ENCODE measurements at regions not wholly inside any gene's neighbourhood (a gene's known extent, or its start where the extent isn't known, plus 50 kb on each side); places are given as distances from the start of the nearest gene placed in this dataset.

DNA sequence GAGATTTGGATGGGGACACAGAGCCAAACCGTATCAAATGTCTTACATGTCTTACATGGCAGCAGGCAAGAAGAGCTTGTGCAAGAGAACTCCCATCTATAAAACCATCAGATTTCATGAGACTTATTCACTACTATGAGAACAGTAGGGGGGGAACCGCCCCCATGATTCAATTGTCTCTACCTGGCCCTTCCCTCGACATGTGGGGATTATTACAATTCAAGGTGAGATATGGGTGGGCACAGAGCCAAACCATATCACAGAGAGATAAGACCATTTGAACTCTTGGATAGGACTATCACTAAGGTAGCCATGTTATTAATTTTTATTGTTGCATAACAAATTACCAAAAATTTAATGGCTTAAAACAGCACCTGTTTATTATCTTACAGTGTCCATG is 611.7 kb downstream of the SOX6 start:
- TF ChIP-seq CTCF (IDR thresholded peaks at IDR 0.05; ENCODE audit: control insufficient read depth, extremely low read depth, insufficient read depth), result no peak
- DNase-seq (ENCODE audit: low read depth), result no peak
- no peak overlapping the region for H3K4me3 ChIP-seq (ENCODE audit: low read depth, low read length)

DNA sequence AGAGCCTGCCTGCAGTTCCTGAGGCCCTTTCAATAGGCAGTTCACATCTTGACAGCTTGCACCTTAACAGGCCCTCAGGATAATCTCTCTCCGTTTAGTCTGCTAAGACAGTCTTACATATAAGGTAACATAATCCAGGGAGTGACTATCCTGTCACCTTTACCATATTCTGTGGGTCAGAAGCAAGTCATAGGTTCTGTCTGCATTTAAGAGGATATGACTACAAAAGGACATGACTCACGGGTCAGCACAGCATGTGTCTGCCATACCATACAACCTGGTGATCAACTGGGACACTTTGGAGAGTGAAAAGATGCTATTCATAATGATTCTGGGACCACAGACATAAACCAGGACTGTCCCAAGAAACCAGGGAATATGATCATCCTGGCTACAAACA is 611.1 kb downstream of the SOX6 start:
- TF ChIP-seq CTCF (IDR thresholded peaks at IDR 0.05; ENCODE audit: control insufficient read depth, extremely low read depth, insufficient read depth), result no peak
- DNase-seq (ENCODE audit: low read depth), result no peak

GRCh38 chr11:15747671-15748070 is 608.7 kb downstream of the SOX6 start:
- TF ChIP-seq CTCF (IDR thresholded peaks at IDR 0.05; ENCODE audit: control insufficient read depth, extremely low read depth, insufficient read depth), result no peak
- no peak overlapping the region for H3K4me3 ChIP-seq (ENCODE audit: low read depth, low read length)
- no peak for DNase-seq (ENCODE audit: low read depth)

More for the DNA sequence above, 611.1 kb downstream of the SOX6 start:
- H3K4me3 ChIP-seq (ENCODE audit: low read depth, low read length), result no peak overlapping the region

- H3K4me3 ChIP-seq (ENCODE audit: low read depth, low read length), result no peak overlapping the region
- no peak for TF ChIP-seq CTCF (IDR thresholded peaks at IDR 0.05; ENCODE audit: control insufficient read depth, extremely low read depth, insufficient read depth)
- no peak for DNase-seq (ENCODE audit: low read depth)
These were observed 608.2 kb downstream of the SOX6 start for GRCh38 chr11:15748132-15748531.

- no peak for DNase-seq (ENCODE audit: low read depth)
- TF ChIP-seq CTCF (IDR thresholded peaks at IDR 0.05; ENCODE audit: control insufficient read depth, extremely low read depth, insufficient read depth), result no peak
- H3K4me3 ChIP-seq (ENCODE audit: low read depth, low read length), result no peak overlapping the region
These were observed 607.6 kb downstream of the SOX6 start for GRCh38 chr11:15748741-15749140.

DNA sequence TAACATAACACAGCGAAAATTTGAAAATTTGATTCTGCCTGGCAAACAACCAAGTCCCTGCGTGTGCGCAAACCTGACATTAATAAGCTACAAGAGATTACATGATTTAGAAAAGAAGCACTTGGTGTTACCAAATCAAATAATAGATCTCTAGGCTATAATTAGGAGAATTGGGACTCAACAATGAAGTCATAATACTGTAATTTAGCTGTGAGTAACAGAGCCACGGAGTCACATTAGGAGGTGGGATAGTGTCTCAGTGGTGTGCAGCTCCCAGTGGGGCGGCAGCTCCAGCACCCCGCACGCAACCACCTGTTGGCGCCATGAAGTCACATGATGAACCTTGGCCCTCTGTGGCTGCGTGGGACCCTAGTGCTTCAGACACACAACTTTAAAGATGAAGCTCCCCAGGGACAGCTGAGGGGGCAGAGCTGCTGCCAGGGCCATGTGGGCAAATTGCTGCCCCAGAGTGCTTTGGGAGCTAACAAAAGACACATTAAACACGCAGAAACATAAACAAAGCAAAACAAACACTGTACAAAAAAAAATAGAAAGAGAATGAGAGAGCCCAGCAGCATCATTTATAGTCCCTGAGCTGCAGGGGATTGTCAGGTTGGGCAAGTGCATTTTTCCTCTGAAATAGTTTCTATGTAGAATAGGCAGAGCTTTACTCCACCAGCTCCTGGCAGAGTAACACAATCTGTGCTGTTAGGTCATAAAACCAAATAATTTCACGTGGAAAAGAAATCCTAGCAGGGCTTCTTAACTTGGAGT is 605.6 kb downstream of the SOX6 start:
- no peak for DNase-seq (ENCODE audit: low read depth)
- H3K4me3 ChIP-seq (ENCODE audit: low read depth, low read length), result no peak overlapping the region
- no peak for TF ChIP-seq CTCF (IDR thresholded peaks at IDR 0.05; ENCODE audit: control insufficient read depth, extremely low read depth, insufficient read depth)

DNA sequence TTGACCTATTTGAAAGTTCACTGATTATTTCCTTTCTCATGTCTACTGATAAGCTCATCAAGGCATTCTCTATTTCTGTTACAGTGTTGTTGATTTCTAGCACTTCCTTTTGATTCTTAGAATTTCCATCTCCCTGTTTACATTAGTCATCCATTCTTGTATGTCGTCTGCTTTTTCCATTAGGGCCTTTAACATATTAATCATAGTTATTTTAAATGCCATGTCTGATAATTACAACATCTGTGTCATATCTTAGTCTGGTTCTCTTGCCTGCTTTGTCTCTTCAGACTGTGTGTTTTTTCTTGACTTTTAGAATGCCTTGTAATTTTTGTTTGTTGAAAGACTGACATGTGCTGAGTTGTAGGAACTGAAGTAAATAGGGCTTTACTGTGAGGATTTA is 602.1 kb downstream of the SOX6 start:
- no peak for DNase-seq (ENCODE audit: low read depth)
- no peak overlapping the region for H3K4me3 ChIP-seq (ENCODE audit: low read depth, low read length)
- TF ChIP-seq CTCF (IDR thresholded peaks at IDR 0.05; ENCODE audit: control insufficient read depth, extremely low read depth, insufficient read depth), result no peak
